ENCODE measurements at regions not wholly inside any gene's neighbourhood (a gene's known extent, or its start where the extent isn't known, plus 50 kb on each side); places are given as distances from the start of the nearest gene placed in this dataset.
"Not testable (repeated sequence)": the region's sequence is repeated elsewhere in the genome, so short reads cannot be mapped to it uniquely, and the experiment has no call there.

DNA sequence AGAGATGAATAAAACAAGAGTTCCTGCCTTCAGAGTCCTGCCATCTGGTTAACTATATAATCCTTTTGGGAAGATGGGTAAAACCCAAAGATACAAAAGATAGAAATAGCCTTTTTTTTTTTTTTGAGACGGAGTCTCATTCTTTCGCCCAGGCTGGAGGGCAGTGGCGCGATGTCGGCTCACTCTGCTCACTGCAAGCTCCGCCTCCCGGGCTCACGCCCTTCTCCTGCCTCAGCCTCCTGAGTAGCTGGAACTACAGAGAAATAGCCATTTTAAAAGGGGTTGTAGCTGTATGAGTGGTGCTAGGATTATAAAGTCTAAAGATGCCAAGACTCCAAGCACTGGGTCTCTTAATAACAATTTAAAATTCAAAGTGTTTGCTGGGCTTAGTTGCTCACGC, 97.2 kb downstream of the KDR start:
- in situ Hi-C loops (cut with MboI; ENCODE audit: low sequenced_read_pairs), result no loop called here

DNA sequence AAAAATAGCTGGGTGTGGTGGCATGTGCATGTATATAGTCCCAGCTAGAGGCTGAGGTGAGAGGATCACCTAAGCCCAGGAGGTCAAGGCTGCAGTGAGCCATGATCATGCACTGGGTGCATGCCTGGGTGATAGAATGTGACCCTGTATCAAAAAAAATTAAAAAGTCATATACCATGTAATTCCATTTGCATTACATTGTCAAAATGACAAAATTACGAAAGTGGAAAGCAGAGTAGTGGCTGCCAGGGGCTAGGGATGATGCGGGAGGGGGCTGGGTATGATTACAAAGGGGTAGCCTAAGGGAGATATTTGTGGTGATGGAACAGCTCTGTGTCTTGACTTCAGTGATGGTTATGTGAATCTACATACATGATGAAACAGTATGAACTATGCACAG, 97.8 kb downstream of the KDR start:
- in situ Hi-C loops (cut with MboI; ENCODE audit: low sequenced_read_pairs), result no loop called here

DNA sequence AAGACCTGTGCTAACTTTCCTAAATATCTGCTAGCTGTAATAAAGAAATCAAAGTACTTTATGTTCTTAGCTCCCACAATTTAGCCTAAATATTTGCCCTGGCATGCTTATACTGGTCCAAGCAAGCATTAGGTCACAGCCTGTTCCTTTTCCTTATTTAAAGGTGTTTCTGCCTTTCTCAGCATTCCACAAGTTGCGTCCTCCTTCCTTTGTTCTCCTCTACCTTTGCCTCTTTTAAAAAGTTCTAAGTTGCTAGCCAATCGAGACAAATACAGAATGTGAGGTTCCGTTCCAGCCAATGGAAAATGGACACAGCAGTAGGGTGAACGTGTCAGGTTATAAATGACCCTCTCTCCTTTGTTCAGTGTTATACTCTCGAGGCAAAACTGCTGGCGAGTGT, 99.9 kb downstream of the KDR start:
- in situ Hi-C loops (cut with MboI; ENCODE audit: low sequenced_read_pairs), result not testable (repeated sequence)

DNA sequence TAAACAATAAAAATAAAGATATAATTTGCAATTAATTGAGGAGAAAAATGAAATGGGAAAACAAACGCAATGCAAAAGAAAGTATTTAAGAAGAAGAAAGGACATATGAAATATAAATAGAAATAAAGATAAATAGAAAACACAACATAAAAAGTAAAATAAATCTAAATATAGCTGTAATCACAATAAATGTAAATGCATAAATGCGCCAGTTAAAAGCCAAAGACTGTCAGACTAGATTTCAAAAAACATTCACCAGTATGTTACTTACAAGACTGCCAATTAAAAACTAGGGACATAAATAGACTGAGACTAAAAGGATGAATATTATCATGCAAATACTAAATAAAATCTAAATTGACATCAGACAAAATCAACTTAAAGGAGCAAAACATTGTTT, 102.4 kb downstream of the KDR start:
- in situ Hi-C loops (cut with MboI; ENCODE audit: low sequenced_read_pairs), result no loop called here

DNA sequence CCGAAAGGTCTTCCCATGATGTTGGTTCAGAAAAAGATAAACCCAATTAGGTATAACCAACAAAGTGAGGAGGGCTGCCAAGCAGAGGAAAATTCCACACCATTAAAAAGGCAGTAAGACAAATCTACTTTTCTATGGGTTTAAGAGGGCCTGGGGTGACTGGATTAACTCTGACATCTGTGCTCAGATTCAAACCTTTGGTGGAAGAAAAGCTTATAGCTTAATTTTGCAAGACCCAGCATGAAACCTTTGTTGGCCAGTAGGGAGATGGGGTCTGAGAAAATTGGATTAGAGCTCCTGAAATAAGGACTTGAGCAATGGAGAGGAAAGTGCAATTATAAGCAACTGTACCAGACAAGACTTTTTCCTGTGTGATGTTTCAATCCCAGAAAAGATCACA, 104.2 kb downstream of the KDR start:
- in situ Hi-C loops (cut with MboI; ENCODE audit: low sequenced_read_pairs), result no loop called here

DNA sequence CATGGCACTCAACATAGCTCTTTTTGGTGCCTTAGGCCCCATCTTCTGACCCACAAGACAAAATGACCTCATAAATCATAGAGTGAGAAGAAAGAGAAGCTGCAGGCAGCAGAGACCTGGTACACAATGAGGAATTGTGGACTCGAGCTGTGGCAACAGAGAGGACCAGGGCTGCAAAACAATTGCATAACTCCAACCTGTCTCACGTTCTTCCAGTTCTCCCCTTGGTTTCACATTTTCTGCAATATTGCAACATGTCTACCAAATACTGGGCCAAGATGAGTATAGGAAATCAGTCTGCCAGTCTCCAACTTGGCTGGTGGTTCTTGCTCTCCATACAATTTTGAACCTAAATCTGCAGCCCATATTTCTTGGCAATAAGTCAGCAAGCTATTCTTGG, 105.3 kb downstream of the KDR start:
- in situ Hi-C loops (cut with MboI; ENCODE audit: low sequenced_read_pairs), result no loop called here

DNA sequence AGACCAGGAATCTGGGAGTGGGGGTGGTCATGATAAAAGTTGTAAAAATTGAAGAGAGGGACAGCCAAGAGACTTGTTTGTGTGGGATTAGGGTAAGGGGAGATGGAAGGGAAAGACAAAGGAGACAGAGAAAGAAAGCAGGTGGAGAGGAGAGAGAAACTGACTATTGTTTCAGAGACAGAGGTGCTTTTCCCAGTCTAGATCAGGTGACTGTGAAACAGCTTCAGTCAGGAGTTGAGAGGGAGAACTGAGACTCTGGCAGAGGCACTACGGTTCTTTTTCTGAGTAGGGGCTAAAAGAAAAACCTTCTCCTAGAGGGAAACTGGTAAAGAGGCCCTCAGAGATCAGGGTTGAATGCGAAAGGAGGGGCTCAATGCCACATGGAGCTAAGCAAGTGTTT, 106.4 kb downstream of the KDR start:
- in situ Hi-C loops (cut with MboI; ENCODE audit: low sequenced_read_pairs), result no loop called here

DNA sequence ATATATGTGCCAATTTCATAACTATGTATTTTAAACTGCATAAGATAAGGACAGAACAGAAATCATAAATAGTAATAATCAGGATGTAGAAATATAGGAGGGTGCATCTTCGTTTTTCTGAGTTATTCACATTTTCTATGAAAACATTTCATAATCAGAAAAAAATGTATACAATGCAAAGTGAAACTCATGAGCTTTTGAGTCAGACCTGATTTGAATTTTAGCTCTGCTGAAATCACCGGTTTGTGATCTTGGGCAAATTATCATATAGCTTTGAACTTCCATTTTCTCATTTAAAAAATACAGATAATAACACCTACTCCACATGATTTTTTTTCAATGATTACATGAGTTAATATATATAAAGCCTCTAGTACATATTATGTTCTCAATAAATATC, 106.9 kb downstream of the KDR start:
- in situ Hi-C loops (cut with MboI; ENCODE audit: low sequenced_read_pairs), result no loop called here

DNA sequence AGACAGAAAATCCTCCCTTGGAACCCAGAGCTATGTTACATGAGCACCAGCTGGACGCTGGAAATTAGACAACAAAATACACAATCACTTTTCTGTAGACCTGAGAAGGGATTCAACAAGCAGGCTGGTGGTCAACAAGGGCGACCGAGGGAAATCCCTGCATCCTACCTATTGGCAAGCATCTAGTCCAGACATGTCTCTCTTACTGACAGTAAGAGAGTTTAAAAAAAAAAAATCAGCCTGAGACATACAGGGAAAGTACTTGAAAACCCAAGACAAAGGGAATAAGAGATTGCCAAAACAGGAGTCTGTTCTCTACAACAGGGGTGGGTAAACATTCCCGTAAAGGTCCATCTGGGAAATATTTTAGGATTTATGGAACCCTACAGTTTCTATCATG, 108.0 kb downstream of the KDR start:
- in situ Hi-C loops (cut with MboI; ENCODE audit: low sequenced_read_pairs), result no loop called here

DNA sequence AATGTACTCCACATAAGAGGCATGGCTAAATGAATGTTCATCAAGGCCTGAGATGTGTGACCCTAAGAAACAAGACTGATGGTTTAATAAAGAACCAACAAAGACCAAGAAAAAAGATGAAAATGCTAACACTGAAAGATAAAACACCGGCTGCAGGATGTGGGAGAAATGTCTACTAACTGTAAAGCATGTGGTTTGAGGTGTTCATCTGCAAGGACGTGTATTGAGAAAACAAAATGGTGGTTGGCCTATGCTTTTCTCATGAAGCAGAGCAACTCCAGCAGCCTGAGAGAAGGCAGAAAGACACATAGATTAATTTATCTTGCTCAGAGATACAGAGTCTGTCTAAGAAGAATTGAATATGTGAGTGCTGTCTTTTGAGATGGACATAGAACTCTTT, 109.3 kb downstream of the KDR start:
- in situ Hi-C loops (cut with MboI; ENCODE audit: low sequenced_read_pairs), result no loop called here

DNA sequence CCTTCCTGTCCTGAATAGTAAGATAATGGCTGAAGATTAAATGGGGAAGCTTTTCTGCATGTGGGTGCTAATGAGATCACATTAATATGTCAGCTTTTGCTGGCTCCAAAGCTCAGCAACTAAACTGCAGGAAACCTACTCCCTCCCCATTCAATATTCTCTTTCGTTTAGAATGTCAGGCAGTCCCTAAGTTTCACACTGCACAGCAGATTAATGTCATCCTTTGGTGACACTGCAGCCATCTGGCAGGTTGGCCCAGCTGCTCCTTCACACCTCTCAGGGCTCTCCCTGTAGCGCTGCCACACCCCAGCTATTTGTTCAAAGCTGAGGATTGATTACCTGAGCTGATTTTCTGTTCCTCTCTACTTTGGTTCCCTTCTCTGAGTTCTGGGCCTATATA, 110.5 kb downstream of the KDR start:
- in situ Hi-C loops (cut with MboI; ENCODE audit: low sequenced_read_pairs), result no loop called here

DNA sequence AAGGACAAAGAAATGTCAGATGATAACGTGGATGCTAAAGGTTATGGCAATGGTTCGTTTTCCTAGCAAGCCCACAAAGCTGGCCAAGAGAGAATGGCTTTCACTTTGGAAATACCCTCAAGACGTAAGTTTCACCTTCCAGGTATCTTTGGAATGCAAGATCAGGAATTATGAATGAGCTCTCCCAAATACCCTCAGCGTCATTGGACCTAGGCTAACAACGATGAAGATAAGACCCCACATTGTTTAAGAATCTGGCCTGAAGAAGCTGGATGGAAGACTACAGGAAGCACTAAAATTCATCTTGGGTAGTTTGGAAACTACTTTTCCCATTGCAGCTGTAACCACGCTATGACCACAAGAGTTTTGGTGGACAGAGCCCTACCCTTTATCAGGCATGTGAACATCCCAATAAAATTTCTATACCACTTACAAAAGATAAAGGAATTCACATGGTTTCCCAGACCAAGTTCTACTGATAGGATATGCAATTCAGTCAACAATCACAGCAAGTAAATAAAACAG, 111.9 kb downstream of the KDR start:
- in situ Hi-C loops (cut with MboI; ENCODE audit: low sequenced_read_pairs), result no loop called here

DNA sequence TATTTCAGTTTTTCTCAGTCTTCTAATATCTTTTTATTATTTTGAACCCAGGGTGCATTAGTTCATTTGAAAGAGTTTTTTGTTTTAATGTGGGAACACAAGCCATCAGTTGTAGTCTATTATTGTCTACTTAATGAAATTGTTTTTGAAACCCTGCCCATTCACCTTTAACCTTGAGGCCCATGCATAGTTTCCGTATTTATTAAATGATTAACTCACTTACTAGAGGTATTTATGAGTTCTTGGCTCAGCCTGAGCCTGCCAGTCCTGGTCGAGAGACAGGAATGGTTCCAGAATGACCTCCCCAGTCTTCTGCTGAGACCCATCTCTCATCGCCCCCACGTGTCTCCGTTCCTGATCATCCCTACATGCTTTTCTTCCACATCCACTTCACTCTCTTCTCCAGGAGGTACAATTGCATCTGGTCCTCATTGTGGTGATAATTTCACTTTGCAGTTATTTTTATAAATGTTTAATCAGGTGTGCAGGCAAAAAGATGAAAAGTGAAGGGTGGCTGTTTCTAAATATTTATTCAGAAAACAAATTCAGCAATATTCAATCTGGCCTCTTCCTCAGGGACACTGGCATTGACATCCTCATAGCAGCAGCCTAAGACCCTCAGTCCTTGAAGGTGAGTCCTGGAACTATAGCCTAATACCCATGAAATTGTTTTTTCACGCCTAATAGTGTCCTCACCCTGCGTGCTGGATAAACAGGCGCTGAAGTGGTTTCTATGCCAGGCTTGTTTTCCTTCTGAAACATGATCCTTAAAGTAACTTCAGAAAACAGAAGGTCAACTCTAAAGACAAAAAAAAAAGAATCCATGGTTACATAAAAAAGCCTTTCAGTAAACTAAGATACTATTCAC, 112.8 kb downstream of the KDR start:
- in situ Hi-C loops (cut with MboI; ENCODE audit: low sequenced_read_pairs), result no loop called here

DNA sequence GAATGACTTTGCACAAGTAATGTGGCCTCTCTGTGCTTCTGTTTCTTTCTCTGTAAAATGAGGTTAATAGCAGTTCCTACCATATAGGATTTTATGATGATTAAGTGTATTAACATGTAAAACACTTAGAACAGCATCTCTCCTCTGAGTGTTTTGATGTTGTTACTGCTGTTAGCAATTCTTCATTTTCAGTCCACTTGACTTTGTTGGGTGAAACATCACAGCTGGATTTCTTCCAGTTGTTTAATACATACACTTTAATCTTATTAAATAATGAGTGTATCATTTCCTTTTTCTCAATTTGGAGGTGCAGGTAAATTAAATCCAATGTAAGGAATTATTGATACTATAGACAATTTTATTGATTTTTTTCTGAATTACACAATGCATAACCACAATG, 113.6 kb downstream of the KDR start:
- in situ Hi-C loops (cut with MboI; ENCODE audit: low sequenced_read_pairs), result no loop called here

DNA sequence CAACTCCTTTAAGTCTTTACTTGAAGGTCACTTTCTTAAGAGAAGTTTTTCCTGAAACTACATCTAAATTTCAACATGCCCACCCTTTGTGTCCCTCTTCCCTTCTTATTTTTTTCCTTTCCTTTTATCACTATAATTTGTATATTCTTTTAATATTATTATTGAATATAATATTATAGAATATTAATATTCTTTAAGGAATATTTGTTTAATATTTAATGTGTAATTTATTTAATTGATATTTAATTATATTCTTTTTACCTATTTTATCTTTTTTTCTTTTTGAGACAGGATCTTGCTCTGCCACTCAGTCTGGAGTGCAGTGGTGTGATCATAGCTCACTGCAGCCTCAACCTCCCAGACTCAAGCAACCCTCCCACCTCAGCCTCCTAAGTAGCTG, 114.8 kb downstream of the KDR start:
- in situ Hi-C loops (cut with MboI; ENCODE audit: low sequenced_read_pairs), result no loop called here

DNA sequence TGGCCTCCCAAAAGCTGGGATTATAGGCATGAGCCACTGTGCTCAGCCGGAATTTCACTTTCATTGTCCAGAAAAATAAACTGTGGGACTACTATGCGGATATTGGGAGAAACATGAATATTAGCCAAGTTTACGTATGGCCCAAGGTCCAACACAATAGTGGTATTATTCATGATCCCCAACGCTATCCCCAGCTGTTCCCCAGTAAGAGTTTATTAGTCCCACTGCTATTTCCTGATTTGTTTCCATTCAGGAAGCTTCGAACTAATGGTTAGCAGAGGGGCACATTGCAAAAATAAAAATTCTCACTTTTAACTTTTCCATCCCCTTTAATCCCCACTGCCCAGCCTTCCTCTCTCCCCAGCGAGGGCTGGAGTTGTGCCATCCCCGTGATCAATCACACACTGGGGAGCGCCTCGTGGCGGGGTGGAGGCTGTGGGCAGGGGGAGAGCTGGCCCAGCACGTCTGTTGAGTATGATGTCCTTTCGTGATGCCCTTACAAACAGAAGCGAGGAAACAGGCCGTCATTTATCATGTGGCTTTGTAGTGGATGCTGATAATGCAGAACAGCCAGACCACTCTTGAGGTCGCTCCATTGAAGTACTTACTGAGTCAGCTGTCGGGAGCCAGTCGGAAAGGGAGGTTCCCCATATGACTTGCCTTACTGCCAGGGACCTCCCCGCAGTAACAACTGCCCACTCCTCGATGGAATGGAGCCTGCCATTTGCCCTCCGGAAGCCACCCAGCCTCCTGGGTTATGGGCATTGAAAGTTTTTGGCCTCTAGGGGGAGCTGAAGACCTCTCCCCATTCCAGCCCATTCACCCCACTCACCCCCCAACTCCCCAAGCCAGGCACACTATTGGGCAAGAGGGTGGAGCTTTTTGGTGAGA, 117.0 kb downstream of the KDR start:
- in situ Hi-C loops (cut with MboI; ENCODE audit: low sequenced_read_pairs), result no loop called here

DNA sequence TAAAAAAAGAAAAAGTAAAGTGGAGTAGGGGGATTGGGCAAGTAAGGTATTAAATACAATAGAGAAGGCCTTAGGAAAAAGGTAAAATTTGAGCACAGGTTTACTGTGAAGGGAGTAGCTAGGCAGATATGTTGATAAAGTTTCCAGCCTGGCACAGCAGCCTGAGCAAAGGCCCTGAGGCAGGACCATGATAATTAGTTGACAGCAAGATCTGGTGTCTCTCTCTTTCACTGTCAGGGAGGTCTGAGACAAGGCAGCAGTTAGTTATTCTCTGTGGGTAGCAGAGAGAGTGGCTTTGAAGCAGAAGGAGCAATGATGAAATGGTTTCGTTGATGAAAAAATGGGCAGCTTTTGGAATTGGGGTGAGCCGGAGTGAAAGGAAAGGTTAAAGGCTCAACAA, 119.5 kb downstream of the KDR start:
- in situ Hi-C loops (cut with MboI; ENCODE audit: low sequenced_read_pairs), result no loop called here

DNA sequence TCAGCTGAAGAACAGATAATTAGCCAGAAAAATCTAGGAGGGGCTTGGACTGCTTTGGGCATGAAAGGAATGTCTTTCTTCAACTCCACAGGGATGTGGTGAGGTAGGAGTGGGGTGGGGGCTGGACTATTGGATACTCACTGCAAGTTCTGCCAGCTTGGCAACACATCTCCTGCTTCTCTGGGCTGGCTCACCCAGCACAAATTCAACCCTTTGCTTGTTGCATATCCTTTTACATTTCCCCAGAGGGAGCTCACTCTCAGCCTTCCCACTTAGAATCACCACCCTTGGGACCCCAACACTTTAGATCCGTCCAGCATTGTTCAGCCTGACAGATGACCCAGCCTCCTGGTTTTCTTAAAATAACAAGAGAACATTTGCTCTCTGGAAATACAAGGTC, 120.6 kb downstream of the KDR start:
- in situ Hi-C loops (cut with MboI; ENCODE audit: low sequenced_read_pairs), result no loop called here

DNA sequence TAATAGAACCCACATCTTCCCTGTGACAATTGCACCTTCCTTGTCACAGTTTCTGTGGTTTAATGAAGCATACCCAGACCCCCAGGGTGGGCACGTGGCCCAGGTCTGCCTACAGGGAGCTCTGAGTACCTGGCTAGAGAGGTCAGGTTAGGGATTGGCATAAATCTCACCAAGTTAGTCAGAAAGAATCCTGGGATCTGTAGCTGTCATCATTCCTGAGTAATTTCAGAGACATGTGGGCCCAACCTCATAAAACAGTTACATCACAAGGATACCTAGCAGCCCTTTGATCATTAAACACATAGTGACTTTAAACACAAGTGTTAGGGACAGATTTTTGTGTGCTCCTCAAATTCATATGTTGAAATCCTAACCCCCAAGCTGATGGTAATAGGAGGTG, 123.0 kb downstream of the KDR start:
- in situ Hi-C loops (cut with MboI; ENCODE audit: low sequenced_read_pairs), result no loop called here

DNA sequence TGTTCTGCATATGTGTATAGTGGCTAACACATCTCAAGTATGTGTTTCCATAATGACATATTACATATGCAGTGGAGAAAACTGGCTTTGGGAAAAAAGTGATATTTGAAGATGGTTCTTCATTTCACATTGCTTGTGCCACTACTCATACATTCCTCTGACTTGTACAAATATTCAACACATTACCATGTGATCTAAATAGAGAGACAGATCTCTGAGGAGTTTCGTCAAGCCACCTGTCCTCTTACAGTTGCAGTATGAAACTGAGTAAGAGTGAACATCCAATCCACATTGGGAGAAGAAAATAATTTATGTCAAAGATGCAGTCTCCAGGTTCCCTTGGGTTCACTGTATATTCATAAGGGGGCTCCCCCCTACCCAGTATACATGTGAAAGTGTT, 123.9 kb downstream of the KDR start:
- in situ Hi-C loops (cut with MboI; ENCODE audit: low sequenced_read_pairs), result no loop called here

DNA sequence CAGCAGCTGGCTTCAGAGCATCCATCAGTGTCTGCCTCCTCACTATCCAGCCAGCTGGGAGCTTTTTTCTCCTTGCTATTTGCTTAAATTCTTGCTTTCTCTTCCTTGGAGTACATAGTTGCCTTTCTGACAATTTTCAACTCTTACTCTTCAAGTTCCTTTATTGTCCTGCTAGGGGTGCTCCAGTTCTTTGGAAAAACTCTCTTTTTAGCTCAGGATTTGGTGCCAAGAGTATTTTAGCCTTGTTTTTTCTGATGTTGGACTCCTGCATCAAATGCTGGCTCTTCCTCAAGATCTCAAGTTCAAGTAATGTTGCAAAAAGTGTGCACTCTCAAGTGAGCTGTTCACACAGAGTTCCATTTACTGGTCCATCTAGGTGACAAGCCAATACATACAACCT, 126.4 kb downstream of the KDR start:
- in situ Hi-C loops (cut with MboI; ENCODE audit: low sequenced_read_pairs), result no loop called here

DNA sequence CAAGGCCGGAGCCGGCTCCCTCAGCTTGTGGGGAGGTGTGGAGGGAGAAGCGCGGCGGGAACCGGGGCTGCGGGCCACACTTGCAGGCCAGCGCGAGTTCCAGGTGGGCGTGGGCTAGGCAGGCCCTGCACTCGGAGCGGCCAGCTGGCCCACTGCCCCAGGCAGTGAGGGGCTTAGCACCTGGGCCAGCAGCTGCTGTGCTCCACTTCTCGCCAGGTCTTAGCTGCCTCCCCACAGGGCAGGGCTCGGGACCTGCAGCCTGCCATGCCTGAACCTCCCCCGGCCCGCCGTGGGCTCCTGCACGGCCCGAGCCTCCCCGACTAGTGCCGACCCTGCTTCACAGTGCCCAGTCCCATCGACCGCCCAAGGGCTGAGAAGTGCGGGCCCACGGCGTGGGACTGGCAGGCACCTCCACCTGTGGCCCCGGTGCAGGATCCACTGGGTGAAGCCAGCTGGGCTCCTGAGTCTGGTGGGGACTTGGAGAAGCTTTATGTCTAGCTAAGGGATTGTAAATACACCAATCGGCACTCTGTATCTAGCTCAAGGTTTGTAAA, 131.8 kb downstream of the KDR start:
- in situ Hi-C loops (cut with MboI; ENCODE audit: low sequenced_read_pairs), result not testable (repeated sequence)
